Activated naive CD4-positive, alpha-beta T cell treated with anti-CD3 and anti-CD28 coated beads for 36 hours (primary cell): ENCODE measurements at regions not wholly inside any gene's neighbourhood (a gene's known extent, or its start where the extent isn't known, plus 50 kb on each side); places are given as distances from the start of the nearest gene placed in this dataset.
"Not testable (repeated sequence)": the region's sequence is repeated elsewhere in the genome, so short reads cannot be mapped to it uniquely, and the experiment has no call there.

ENCODE experiments used
- CTCF ChIA-PET: fragments of 350-600 bp; sonication (Branson Sonifier 250); formaldehyde crosslinking; loops from one replicate; lab custom pipeline; 2021; ENCODE audit warnings: antibody characterized with exemption; lab: Charles Lee
- DNase-seq: peaks from one replicate; pipeline ENCODE4 v3.0.0-alpha.2; 2020
- H3K27ac Mint-ChIP-seq: one replicate; pipeline ENCODE4 v1.8.0; 2021; ENCODE audit warnings: mild to moderate bottlenecking, mixed read lengths
- H3K27me3 Mint-ChIP-seq: one replicate; pipeline ENCODE4 v1.8.0; 2021; ENCODE audit warnings: low read depth, mixed read lengths
- H3K36me3 Mint-ChIP-seq: one replicate; pipeline ENCODE4 v1.8.0; 2021; ENCODE audit warnings: low read depth, mixed read lengths
- H3K4me1 Mint-ChIP-seq: one replicate; pipeline ENCODE4 v1.8.0; 2021; ENCODE audit warnings: low read depth, mixed read lengths
- H3K4me3 Mint-ChIP-seq: one replicate; pipeline ENCODE4 v1.8.0; 2021; ENCODE audit warnings: mild to moderate bottlenecking, moderate library complexity, mixed read lengths
- H3K9me3 Mint-ChIP-seq: one replicate; pipeline ENCODE4 v1.8.0; 2021; ENCODE audit warnings: mixed read lengths
- intact Hi-C: fragments of 100-400 bp; cut with micrococcal nuclease; formaldehyde crosslinking; loops from one replicate; pipeline ENCODE4 v1.15.1; 2023

DNA sequence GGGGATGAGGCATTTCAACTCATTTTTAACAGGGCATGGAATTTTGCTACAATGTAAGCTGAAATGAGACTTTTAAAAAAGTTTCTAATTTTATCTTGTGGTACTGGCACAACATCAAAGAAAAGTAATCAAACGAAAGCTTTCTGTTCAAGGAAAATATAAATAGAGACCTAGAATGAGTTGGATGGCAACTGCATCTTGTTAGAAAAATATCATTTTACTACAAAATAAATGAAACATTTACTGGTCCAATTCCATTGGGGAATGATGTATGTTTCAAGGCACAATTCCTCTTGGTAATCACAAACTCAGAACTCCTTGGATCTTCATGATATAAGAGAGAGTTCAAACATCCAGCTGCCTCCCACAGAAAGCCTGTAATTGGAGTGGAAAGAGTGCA lies 102.8 kb downstream of the HMHB1 start:
- Mint-ChIP-seq H3K27ac (no peak overlapping the region), H3K36me3 (no peaks in the 10 kb centered on the region), H3K27me3 (peaks cover 3% of the 10 kb centered on the region), H3K4me3 (no peak overlapping the region), H3K4me1 (peaks cover 6% of the 10 kb centered on the region), H3K9me3 (no peaks in the 10 kb centered on the region)
- CTCF ChIA-PET = no interaction called here
- DNase-seq = no peak
- intact Hi-C loops = no loop called here

DNA sequence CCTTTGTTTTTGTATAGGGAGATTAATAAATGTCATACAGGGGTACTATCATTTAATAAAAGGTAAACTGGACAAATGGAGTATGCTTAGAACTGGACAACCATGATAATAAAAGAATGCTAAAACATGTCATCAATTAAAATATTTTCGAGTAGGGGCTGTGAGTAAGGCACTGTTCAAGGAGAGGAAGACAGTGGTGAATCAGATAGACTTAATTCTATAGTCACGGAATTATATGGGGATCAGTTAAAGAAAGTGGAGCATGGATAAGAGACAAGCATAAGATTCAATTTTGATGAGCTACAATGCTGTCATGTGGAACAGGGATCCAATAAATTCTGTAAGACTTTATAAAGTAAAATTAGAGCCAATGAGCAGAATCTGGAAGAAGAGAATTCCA lies 104.5 kb downstream of the HMHB1 start:
- intact Hi-C loops = no loop called here
- CTCF ChIA-PET = no interaction called here
- no peak for DNase-seq
- peaks cover 6% of the 10 kb centered on the region for H3K4me1 Mint-ChIP-seq
- no peak overlapping the region for H3K27ac Mint-ChIP-seq
- peaks cover 4% of the 10 kb centered on the region for H3K27me3 Mint-ChIP-seq
- H3K4me3 Mint-ChIP-seq = no peak overlapping the region
- no peaks in the 10 kb centered on the region for H3K9me3 Mint-ChIP-seq
- no peaks in the 10 kb centered on the region for H3K36me3 Mint-ChIP-seq

DNA sequence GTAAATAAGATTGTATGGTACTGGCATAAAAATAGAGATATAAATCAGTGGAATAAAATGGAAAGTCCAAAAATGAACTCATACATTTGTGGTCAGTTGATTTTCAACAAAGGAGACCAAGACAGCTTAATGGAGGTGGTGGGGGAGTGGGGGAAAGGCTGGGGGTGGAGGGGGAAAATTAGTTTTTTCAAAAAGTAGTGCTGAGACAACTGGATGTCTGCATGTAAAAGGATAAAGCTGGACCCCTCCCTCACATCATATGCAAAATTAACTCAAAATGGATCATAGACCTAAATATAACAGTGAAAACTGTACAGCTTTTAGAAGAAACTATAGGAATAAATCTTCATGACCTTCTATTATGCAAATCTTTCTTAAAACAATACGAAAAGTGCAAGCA lies 107.0 kb downstream of the HMHB1 start:
- CTCF ChIA-PET = no interaction called here

DNA sequence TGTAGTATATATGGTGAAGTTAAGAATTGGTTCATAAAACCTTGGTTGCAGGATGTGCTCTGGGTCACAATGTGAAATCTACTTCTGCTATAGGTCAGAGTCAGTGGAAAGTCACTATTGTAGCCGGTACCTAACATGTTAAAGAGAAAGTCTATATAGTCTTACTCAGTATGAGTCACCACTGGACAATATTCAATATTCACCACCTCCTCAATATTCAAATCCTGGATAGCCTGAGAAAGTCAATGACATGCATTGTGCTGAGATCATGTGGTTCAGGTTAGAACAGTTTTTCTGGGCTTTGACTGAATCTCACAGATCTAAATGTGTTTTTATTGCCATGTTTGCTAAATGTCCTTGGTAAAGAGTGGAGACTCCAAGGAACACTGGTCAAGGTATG lies 108.8 kb downstream of the HMHB1 start:
- DNase-seq = no peak
- Mint-ChIP-seq H3K4me1 (peaks cover 10% of the 10 kb centered on the region), H3K4me3 (no peak overlapping the region), H3K9me3 (no peaks in the 10 kb centered on the region), H3K27ac (no peak overlapping the region), H3K36me3 (no peaks in the 10 kb centered on the region), H3K27me3 (peaks cover 4% of the 10 kb centered on the region)
- CTCF ChIA-PET = no interaction called here
- intact Hi-C loops = no loop called here

More for the DNA sequence above, 107.0 kb downstream of the HMHB1 start:
- H3K36me3 Mint-ChIP-seq = no peaks in the 10 kb centered on the region
- intact Hi-C loops = no loop called here
- peaks cover 15% of the 10 kb centered on the region for H3K4me1 Mint-ChIP-seq
- no peak overlapping the region for H3K4me3 Mint-ChIP-seq
- peaks cover 4% of the 10 kb centered on the region for H3K27me3 Mint-ChIP-seq
- DNase-seq = no peak
- no peaks in the 10 kb centered on the region for H3K9me3 Mint-ChIP-seq
- no peak overlapping the region for H3K27ac Mint-ChIP-seq

DNA sequence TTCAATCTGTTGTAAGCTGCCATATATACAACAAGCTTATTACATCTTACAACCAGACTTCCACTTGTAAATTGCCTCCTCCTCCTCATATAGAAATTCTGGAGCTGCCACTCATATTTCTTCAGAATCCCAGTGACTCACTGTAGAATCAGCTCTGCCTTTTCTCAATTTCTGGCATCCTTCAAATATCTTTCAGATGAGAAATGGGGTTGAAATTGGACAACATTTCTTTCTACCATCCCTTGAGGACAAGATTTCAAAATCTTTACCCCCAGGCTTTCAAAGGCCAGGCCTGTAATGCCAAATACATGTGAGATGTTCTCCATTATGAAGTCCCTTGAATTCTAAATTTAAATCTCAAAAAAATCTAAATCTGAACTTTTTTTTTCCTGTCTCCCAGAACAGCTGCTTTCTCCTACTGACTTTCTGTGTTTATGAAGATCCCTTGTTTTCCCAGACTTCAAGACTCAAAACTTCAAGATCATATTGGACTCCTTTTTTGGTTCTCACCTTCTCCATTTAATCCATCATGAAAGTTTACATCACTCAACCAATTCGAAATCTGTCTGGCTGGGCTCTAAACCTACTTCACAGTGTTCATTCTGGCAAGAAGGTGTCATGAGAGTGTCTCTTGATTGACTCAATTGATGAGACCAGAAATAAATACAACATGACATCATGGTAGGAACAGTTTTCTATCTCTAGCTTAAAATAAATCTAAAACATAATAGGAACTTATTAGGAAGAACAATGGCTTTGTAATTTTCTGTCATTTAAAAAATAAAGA lies 109.8 kb downstream of the HMHB1 start:
- intact Hi-C loops = loop anchor here (2.0 kb wide), 1 partner anchor 269 kb away; no protein-coding TSS in a partner anchor
- no peak overlapping the region for H3K27ac Mint-ChIP-seq
- H3K36me3 Mint-ChIP-seq = no peaks in the 10 kb centered on the region
- H3K4me1 Mint-ChIP-seq = peaks cover 10% of the 10 kb centered on the region
- no peak overlapping the region for H3K4me3 Mint-ChIP-seq
- H3K27me3 Mint-ChIP-seq = peaks cover 2% of the 10 kb centered on the region
- H3K9me3 Mint-ChIP-seq = no peaks in the 10 kb centered on the region
- CTCF ChIA-PET = no interaction called here
- no peak for DNase-seq

DNA sequence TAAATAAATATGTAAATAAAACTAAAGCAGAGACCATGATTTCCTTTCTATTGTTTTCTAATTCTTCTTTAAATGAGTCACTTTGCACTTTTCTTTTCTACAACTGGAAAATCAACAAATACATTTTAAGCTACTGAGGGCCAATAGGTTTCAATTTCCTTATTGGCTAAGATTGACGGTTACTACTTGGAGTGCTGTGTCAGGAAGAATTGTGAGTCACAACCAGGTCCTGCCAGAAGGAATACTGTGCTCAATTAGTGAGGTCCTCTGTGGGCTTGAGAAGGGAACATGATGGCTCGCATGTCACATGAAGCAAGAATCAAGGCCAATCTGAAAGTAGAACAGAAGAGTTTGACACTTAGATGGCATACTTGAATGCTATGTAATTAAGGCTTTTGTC lies 110.8 kb downstream of the HMHB1 start:
- no peaks in the 10 kb centered on the region for H3K36me3 Mint-ChIP-seq
- H3K9me3 Mint-ChIP-seq = no peaks in the 10 kb centered on the region
- peaks cover 2% of the 10 kb centered on the region for H3K27me3 Mint-ChIP-seq
- H3K4me1 Mint-ChIP-seq = peaks cover 10% of the 10 kb centered on the region
- intact Hi-C loops = loop anchor here (1.0 to 2.0 kb wide), 2 partner anchors 24 to 268 kb away; no protein-coding TSS in a partner anchor
- H3K4me3 Mint-ChIP-seq = no peak overlapping the region
- CTCF ChIA-PET = no interaction called here
- no peak for DNase-seq
- no peak overlapping the region for H3K27ac Mint-ChIP-seq

DNA sequence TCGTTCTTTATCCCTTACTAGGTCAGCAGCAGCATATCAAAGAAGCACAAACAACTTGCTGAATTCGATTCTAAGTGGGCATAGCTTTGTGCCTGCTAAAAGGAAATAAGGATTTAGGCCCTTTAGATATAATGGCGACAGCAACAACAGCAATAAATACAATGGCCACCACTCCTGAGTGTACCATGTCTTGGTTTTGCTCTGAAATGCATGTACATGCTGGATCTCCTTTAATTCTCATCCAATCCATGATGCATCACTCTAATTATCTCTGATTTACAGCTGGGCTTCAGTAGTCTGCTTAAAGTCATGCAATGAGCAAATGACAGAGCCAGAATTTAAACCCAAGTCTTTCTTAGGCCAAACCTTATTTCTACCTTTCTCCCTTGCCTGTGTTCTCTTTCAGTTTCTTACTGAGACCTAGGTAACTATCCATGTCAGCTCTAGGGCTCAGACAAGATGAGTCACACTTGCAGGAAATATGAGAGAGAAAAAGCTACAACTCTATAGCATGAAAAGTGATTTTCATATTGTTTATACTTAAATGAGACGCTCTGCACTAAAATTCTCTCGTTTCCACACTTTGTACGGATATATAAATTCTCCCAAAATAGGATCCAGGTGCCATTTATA lies 111.8 kb downstream of the HMHB1 start:
- H3K4me3 Mint-ChIP-seq = no peak overlapping the region
- H3K36me3 Mint-ChIP-seq = no peaks in the 10 kb centered on the region
- DNase-seq = no peak
- no peaks in the 10 kb centered on the region for H3K9me3 Mint-ChIP-seq
- peaks cover 2% of the 10 kb centered on the region for H3K27me3 Mint-ChIP-seq
- peaks cover 10% of the 10 kb centered on the region for H3K4me1 Mint-ChIP-seq
- intact Hi-C loops = loop anchor here (1.0 to 2.0 kb wide), 2 partner anchors 25 to 267 kb away; no protein-coding TSS in a partner anchor
- no peak overlapping the region for H3K27ac Mint-ChIP-seq
- CTCF ChIA-PET = interaction anchor here (1.0 kb wide), 1 partner anchor 44 kb away, joined by 3 read pairs; no protein-coding TSS in a partner anchor

DNA sequence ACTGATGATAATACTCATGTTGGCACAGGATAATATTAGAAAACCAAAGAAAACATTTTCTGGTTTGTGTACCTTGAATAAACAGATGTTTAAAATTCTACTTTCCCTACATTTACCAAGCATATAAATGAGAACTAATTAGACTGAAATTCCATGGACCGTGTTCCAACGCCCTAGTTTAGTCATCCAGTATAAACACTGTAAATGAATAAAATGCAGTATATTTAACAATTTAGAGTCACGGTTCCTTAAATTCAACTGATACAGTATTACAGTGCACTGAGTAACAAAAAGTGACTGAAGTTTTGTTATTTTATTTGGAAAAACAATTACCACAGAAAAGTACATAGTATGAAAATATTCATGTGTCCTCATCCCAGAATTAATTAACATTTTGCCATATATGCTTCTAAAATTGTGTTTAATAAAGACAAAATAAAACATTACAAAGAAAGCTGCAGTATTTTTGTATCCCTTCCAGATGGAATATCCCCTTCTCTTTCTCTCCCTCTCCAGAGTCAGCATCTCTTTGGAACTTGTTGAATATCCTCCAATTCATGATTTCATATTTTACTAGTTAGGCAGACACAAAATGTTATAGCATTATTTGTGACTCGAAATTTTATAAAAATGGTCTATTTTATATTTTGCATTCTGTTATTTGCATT lies 112.5 kb downstream of the HMHB1 start:
- H3K36me3 Mint-ChIP-seq = no peaks in the 10 kb centered on the region
- H3K27me3 Mint-ChIP-seq = peaks cover 2% of the 10 kb centered on the region
- peaks cover 10% of the 10 kb centered on the region for H3K4me1 Mint-ChIP-seq
- DNase-seq = no peak
- H3K4me3 Mint-ChIP-seq = no peak overlapping the region
- no peaks in the 10 kb centered on the region for H3K9me3 Mint-ChIP-seq
- CTCF ChIA-PET = interaction anchor here (1.0 kb wide), 1 partner anchor 43 kb away, joined by 3 read pairs; no protein-coding TSS in a partner anchor
- no peak overlapping the region for H3K27ac Mint-ChIP-seq
- intact Hi-C loops = no loop called here

DNA sequence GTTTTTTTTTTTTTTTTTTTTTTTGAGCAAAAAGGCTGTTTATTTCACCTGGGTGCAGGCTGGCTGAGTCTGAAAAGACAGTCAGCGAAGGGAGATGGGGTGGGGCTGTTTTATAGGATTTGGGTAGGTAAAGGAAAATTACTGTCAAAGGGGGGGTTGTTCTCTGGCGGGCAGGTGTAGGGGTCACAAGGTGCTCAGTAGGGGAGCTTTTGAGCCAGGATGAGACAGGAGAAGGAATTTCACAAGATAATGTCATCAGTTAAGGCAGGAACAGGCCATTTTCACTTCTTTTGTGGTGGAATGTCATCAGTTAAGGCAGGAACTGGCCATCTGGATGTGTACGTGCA lies 113.0 kb downstream of the HMHB1 start:
- DNase-seq, H3K27me3 Mint-ChIP-seq, H3K27ac Mint-ChIP-seq, intact Hi-C loops, H3K9me3 Mint-ChIP-seq, CTCF ChIA-PET, H3K36me3 Mint-ChIP-seq, H3K4me3 Mint-ChIP-seq: not testable (repeated sequence)
- peaks cover 10% of the 10 kb centered on the region for H3K4me1 Mint-ChIP-seq

DNA sequence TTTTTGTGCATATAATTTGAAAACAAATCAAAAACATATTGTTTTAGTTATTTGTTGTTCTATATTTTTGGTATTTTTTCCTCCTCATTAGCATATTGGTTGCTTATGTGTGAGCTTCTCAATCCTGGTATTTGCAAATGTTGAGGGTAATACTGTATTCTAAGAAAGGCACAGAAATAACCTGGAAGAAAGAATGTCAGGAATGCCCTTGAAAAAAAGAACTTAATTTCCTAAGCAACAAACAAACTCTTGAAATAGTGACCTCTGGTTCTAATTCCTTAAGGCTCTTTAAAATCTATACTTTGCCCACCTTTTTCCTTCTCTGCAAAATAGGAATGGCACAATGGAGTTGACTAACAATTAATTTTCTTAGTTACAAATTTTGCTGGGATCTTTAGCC lies 117.5 kb downstream of the HMHB1 start:
- CTCF ChIA-PET = no interaction called here
- peaks cover 4% of the 10 kb centered on the region for H3K9me3 Mint-ChIP-seq
- no peak overlapping the region for H3K27ac Mint-ChIP-seq
- no peak for DNase-seq
- no peaks in the 10 kb centered on the region for H3K4me1 Mint-ChIP-seq
- H3K27me3 Mint-ChIP-seq = no peaks in the 10 kb centered on the region
- no peak overlapping the region for H3K4me3 Mint-ChIP-seq
- intact Hi-C loops = no loop called here
- H3K36me3 Mint-ChIP-seq = no peaks in the 10 kb centered on the region

DNA sequence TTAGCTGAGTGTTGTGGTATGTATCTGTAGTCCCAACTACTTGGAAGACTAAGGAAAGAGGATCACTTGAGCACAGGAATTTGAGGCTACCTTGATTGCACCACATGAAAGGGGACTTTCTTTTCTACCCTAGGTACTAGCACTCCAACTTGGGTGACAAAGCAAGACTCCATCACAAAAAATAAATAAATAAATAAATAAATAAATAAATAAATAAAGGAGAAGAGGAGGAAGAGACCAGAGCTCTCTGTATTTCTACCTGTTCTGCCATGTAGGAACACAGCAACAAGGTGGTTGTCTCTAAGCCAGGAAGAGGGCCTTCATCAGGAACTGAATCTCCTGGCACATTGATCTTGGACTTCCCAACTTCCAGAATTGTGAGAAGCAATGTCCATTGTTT lies 118.6 kb downstream of the HMHB1 start:
- Mint-ChIP-seq H3K4me3 (no peak overlapping the region), H3K27me3 (no peaks in the 10 kb centered on the region), H3K9me3 (peaks cover 7% of the 10 kb centered on the region), H3K4me1 (no peaks in the 10 kb centered on the region), H3K36me3 (peaks cover 2% of the 10 kb centered on the region), H3K27ac (no peak overlapping the region)
- CTCF ChIA-PET = interaction anchor here (0.6 kb wide), 1 partner anchor 177 kb away, joined by 4 read pairs; no protein-coding TSS in a partner anchor
- no peak for DNase-seq
- intact Hi-C loops = no loop called here

DNA sequence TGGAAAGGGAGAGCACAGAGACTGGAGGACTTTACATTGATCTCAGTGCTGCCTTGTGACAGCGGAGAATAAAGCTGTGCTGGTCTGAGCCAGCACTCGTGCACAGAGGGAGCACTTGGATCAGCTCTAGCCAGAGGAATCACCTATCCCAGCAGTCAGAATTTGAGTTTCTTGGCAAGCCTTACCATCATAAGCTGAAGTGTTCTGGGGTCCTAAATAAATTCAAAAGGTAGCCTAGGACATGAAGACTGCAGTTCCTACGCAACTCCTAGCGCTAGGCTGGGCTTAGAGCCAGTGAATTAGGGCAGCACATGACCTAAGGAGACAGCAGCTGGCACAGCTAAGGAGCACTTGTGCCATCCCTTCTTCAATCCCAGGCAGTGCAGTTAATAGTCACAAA lies 119.5 kb downstream of the HMHB1 start:
- CTCF ChIA-PET = no interaction called here
- no peak overlapping the region for H3K27ac Mint-ChIP-seq
- H3K9me3 Mint-ChIP-seq = peaks cover 9% of the 10 kb centered on the region
- intact Hi-C loops = no loop called here
- H3K4me1 Mint-ChIP-seq = no peaks in the 10 kb centered on the region
- H3K4me3 Mint-ChIP-seq = no peak overlapping the region
- DNase-seq = no peak
- H3K27me3 Mint-ChIP-seq = no peaks in the 10 kb centered on the region
- peaks cover 4% of the 10 kb centered on the region for H3K36me3 Mint-ChIP-seq
